GM12873 (cell line): ENCODE measurements at regions not wholly inside any gene's neighbourhood (a gene's known extent, or its start where the extent isn't known, plus 50 kb on each side); places are given as distances from the start of the nearest gene placed in this dataset.

Source experiments
- CTCF ChIP-seq: IDR thresholded peaks from 2 replicates; pipeline ENCODE4 v1.5.1; 2012; ENCODE audit warnings: low read depth, mild to moderate bottlenecking, moderate library complexity, low read length, control low read depth; ENCODE audit not compliant: insufficient read depth; ENCODE audit errors: missing control alignments

- TF ChIP-seq CTCF, result no peak
These were observed 299.5 kb downstream of the MZT1 start for GRCh38 chr13:72427757-72428528.

- TF ChIP-seq CTCF, result no peak
These were observed 303.4 kb downstream of the MZT1 start for GRCh38 chr13:72424059-72424458.

DNA sequence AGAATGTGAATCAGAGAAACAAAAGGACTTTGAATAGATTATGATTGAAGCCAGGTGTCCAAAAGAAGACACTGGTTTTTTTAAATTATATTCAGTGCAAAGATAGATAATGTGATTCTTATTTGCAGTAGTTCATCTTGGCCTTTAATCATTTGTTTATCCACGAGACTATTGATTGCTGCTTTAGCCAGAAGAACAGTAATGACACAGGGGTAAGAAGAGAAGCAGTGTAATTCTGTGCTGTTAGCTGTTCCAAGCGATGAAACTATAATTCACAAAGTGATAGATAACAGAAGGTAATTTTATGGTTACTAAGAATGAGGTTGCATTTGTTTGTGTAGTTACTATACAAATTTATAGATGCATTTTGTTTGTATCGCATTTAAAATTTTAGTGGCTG lies 311.6 kb downstream of the MZT1 start:
- TF ChIP-seq CTCF, result no peak

DNA sequence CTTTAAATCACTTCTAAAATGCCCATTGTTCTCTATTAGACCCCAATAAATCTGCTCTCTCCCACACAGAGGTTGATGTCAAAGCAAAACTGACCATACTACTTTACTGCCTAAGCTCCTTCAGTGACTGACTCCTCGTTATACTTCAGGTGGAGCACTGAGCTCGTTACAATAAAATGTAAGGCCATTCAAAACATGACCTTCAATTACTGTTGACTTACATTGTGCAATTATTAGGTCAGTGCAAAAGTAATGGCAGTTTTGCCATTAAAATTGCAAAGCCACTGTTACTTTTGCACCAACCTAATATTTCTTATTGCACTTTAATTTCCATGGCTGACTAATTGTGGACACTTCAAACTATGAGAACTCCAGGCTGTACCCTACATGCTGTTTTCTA lies 314.9 kb downstream of the MZT1 start:
- TF ChIP-seq CTCF, result no peak

GRCh38 chr13:72405441-72405840 lies 322.0 kb downstream of the MZT1 start:
- TF ChIP-seq CTCF, result no peak

DNA sequence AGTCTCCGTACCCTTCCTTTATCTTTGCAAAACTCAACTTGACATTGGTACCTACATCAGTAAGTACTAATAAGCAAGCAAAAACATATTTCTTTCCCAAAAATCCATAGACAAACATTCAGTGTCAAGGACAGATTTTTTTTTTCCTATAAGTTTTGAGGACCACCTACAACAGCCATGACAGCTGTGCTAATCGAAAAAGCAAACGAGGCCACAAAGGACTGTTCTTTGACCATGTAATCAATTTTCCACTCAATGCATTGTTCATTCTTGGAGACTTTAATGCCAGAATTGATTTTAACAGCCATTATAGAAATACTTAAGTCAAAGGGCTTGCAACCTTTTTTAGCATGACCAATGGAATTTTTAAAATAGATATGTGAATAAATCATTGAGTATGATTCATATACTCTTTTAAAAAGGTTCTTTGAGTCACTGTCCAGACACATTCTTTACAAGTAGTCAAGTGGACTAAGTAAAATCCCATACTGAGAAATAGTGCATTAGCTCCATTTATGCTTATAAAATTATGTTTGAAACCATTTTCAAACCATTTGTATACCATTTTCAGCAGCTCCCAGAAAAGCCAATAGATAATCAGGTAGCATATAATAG lies 323.9 kb downstream of the MZT1 start:
- TF ChIP-seq CTCF, result no peak

DNA sequence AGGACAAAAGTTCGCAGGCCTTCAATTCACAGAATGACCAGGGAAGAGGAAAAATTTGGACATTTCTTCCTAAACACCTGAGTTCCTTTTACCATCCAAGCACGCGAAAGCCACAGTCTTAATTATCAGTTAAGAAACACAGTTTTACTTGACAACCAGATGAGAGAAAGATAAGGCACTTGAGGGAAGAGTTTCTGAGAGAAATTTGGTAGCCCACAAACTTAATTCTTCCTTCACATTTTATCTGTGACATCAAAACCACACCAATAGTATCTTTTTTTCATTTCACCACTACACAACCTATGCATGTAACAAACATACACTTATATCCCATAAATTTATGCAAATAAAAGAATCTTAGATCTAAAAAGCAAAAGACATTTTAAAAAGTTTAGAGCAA lies 326.6 kb downstream of the MZT1 start:
- TF ChIP-seq CTCF, result no peak
